K562 (cell line): ENCODE measurements at regions not wholly inside any gene's neighbourhood (a gene's known extent, or its start where the extent isn't known, plus 50 kb on each side); places are given as distances from the start of the nearest gene placed in this dataset.

Experiments
- E2F8 ChIP-seq: fragments of 450-650 bp; IDR thresholded peaks from 2 replicates; pipeline ENCODE4 v1.7.1; 2018; ENCODE audit warnings: mild to moderate bottlenecking, low read depth; ENCODE audit not compliant: partially characterized antibody
- EWSR1 ChIP-seq: fragments of 450-650 bp; IDR thresholded peaks from 2 replicates; pipeline ENCODE4 v1.6.1; 2018; ENCODE audit warnings: borderline replicate concordance, mild to moderate bottlenecking, low read depth, moderate library complexity; ENCODE audit not compliant: partially characterized antibody
- ILK ChIP-seq: fragments of 450-650 bp; IDR thresholded peaks from 2 replicates; pipeline ENCODE4 v1.6.1; 2016; ENCODE audit warnings: missing genetic modification characterization, low read depth, mild to moderate bottlenecking, missing compliant biosample characterization, moderate library complexity, borderline replicate concordance
- MYNN ChIP-seq, 2 experiments: sonication (generic); formaldehyde crosslinking in 1 of 2; IDR thresholded peaks; 2 replicates each; pipeline versions ENCODE4 v1.5.0 to v1.6.1; 2016 to 2020; ENCODE audit warnings: antibody characterized with exemption in 1 of 2, missing genetic modification reagents in 1 of 2
- PHF20 ChIP-seq: fragments of 450-650 bp; IDR thresholded peaks from 2 replicates; pipeline ENCODE4 v1.6.1; 2018; ENCODE audit not compliant: partially characterized antibody
- RAD21 ChIP-seq, 2 experiments: fragments of 250-450 bp in 1 of 2; fragments of 450-650 bp in 1 of 2; sonication (Bioruptor Pico) in 1 of 2; formaldehyde crosslinking in 1 of 2; IDR thresholded peaks in 1 of 2; conservative IDR thresholded peaks in 1 of 2; 2 replicates each; pipeline versions ENCODE4 v1.4.0 to v1.8.0; 2020 to 2022; ENCODE audit warnings: mild to moderate bottlenecking in 2 of 2, moderate library complexity in 1 of 2
- RCOR1 ChIP-seq, 2 experiments: IDR thresholded peaks; 2 replicates each; pipeline ENCODE4 v1.6.1; 2012; ENCODE audit warnings: low read depth in 2 of 2, low read length in 2 of 2, borderline replicate concordance in 1 of 2, improper control_type of control experiment in 1 of 2
- SMAD4 ChIP-seq: fragments of 250-450 bp; sonication (Bioruptor Pico); conservative IDR thresholded peaks from 2 replicates; pipeline ENCODE4 v1.8.0; 2021; ENCODE audit warnings: inconsistent platforms, mild to moderate bottlenecking, moderate library complexity
- SMARCA4 ChIP-seq: fragments of 450-650 bp; IDR thresholded peaks from 2 replicates; pipeline ENCODE4 v1.6.1; 2016
- TCF7 ChIP-seq: sonication (generic); IDR thresholded peaks from 2 replicates; pipeline ENCODE4 v1.6.1; 2016; ENCODE audit warnings: antibody characterized with exemption, borderline replicate concordance
- TEAD1 ChIP-seq, 2 experiments: fragments of 450-650 bp in 1 of 2; sonication (generic) in 1 of 2; formaldehyde crosslinking; IDR thresholded peaks; 2 replicates each; pipeline versions ENCODE4 v1.4.0 to v1.8.0; 2020 to 2022; ENCODE audit warnings: mild to moderate bottlenecking in 2 of 2, missing genetic modification reagents in 1 of 2
- ZBTB43 ChIP-seq: sonication (generic); formaldehyde crosslinking; IDR thresholded peaks from 2 replicates; pipeline ENCODE4 v1.8.0; 2023; ENCODE audit warnings: mild to moderate bottlenecking, missing genetic modification reagents
- ZNF398 ChIP-seq: fragments of 250-450 bp; sonication (Bioruptor Pico); IDR thresholded peaks from 2 replicates; pipeline ENCODE4 v1.8.0; 2021; ENCODE audit warnings: moderate library complexity, mild to moderate bottlenecking, inconsistent platforms
- ZNF511 ChIP-seq: sonication (generic); formaldehyde crosslinking; IDR thresholded peaks from 2 replicates; pipeline ENCODE4 v1.8.0; 2022; ENCODE audit warnings: mild to moderate bottlenecking, missing genetic modification reagents
- ZNF696 ChIP-seq: fragments of 250-450 bp; sonication (Bioruptor Pico); conservative IDR thresholded peaks from 2 replicates; pipeline ENCODE4 v1.4.0; 2020; ENCODE audit warnings: mild to moderate bottlenecking, moderate library complexity
- TF ChIP-seq, protein P1 (sequence below): fragments of 250-450 bp; sonication (Bioruptor Pico); IDR thresholded peaks from 2 replicates; pipeline ENCODE4 v1.4.0; 2020; ENCODE audit warnings: mild to moderate bottlenecking, moderate library complexity, borderline replicate concordance
- TF ChIP-seq, protein P2 (sequence below): fragments of 250-450 bp; sonication (Bioruptor Pico); IDR thresholded peaks from 2 replicates; pipeline ENCODE4 v1.8.0; 2022; ENCODE audit warnings: moderate library complexity, mild to moderate bottlenecking, inconsistent platforms

GRCh38 chr7:152528612-152529011 is 92.8 kb upstream of the KMT2C start (continued):
- TF ChIP-seq E2F8 (no peak), PHF20 (no peak), TCF7 (no peak), ZBTB43 (CRISPR knock-in tag) (no peak), ZNF696 (CRISPR knock-in tag) (no peak), EWSR1 (no peak), TEAD1 (CRISPR knock-in tag; IDR thresholded peaks at IDR 0.05) (no peak), RCOR1 (IDR thresholded peaks at IDR 0.05; ENCODE audit: borderline replicate concordance in 1 of 2, low read depth in 2 of 2, low read length in 2 of 2) (peak in 1 of 2 experiments; percentile 88; a peak in 2 of 4 replicates), RAD21 (CRISPR knock-in tag; conservative IDR thresholded peaks at IDR 0.05 in 1 of 2, IDR thresholded peaks at IDR 0.05 in 1 of 2) (no peak), ILK (tag) (no peak), SMARCA4 (no peak), SMAD4 (no peak), MYNN (IDR thresholded peaks at IDR 0.05) (no peak), MYNN (CRISPR knock-in tag; IDR thresholded peaks at IDR 0.05) (no peak), ZNF511 (no peak), ZNF398 (no peak)
- TF ChIP-seq, protein P1, sequence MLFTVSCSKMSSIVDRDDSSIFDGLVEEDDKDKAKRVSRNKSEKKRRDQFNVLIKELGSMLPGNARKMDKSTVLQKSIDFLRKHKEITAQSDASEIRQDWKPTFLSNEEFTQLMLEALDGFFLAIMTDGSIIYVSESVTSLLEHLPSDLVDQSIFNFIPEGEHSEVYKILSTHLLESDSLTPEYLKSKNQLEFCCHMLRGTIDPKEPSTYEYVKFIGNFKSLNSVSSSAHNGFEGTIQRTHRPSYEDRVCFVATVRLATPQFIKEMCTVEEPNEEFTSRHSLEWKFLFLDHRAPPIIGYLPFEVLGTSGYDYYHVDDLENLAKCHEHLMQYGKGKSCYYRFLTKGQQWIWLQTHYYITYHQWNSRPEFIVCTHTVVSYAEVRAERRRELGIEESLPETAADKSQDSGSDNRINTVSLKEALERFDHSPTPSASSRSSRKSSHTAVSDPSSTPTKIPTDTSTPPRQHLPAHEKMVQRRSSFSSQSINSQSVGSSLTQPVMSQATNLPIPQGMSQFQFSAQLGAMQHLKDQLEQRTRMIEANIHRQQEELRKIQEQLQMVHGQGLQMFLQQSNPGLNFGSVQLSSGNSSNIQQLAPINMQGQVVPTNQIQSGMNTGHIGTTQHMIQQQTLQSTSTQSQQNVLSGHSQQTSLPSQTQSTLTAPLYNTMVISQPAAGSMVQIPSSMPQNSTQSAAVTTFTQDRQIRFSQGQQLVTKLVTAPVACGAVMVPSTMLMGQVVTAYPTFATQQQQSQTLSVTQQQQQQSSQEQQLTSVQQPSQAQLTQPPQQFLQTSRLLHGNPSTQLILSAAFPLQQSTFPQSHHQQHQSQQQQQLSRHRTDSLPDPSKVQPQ (CRISPR knock-in tag) = no peak
- TF ChIP-seq, protein P2, sequence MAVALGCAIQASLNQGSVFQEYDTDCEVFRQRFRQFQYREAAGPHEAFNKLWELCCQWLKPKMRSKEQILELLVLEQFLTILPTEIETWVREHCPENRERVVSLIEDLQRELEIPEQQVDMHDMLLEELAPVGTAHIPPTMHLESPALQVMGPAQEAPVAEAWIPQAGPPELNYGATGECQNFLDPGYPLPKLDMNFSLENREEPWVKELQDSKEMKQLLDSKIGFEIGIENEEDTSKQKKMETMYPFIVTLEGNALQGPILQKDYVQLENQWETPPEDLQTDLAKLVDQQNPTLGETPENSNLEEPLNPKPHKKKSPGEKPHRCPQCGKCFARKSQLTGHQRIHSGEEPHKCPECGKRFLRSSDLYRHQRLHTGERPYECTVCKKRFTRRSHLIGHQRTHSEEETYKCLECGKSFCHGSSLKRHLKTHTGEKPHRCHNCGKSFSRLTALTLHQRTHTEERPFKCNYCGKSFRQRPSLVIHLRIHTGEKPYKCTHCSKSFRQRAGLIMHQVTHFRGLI (CRISPR knock-in tag) = no peak
